Stromal cell of bone marrow (primary cell): ENCODE measurements at regions not wholly inside any gene's neighbourhood (a gene's known extent, or its start where the extent isn't known, plus 50 kb on each side); places are given as distances from the start of the nearest gene placed in this dataset.
A peak's percentile ranks its signal among the peaks of the same experiment; 100 is the strongest.

Source experiments
- DNase-seq: peaks from one replicate; pipeline ENCODE4 v3.0.0-alpha.2; 2012; ENCODE audit warnings: low read depth

DNA sequence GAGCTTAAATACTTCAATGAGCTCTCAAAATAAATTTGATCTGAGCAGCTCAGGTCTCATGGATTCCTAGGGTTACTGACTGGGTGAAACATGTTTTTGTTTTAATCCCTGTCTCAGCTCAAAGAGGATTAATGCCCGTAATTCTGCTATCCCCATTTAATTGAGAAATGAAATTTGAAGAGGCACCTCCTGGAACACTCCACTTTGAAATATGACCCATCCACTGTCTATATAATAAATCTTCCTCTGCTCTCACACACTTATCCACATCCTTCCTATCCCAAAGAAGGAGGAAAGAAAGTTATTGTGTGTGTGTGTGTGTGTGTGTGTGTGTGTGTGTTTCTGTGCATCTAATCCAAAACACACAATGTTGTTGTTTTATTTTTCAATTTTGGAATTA, 2082.4 kb upstream of the PIK3C3 start:
- no peak for DNase-seq

DNA sequence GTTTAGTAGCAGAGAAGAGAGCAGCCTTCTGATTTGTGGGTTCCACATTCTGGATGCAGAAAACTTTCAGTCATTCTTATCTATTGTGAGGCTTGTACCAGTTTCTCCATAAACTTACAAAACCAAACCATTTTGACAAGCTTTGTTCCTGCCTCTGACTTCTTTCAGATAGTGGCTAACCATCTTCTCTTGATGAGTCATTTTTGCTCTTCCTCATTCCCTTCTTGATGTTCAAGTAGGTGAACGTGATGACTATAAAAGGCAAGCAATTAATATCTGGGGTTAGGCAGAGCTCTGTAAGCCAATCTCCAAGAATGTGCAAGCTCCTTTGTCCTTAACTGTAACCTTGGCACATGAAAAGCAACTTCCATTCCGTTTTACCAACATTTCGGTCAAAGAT, 2083.1 kb upstream of the PIK3C3 start:
- DNase-seq, result no peak

DNA sequence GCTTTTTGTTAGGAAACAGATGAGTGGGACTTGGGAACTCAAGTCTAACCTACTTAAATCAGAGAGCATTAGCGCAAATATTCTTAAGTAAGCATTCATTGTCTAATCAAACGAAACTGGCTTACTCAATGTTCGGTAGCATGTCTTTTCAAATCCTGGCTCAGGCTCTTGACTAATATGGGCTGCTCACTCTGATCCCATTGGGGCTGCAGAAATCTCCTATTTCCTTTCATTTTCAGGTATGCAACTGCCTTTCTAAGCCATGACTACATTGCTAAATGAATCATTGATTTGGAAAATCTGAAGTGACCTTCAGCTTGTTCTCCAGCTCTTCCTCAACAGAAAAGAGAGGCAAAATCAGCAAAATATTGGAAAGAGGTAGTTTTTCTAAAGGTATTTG, 2084.4 kb upstream of the PIK3C3 start:
- DNase-seq, result no peak

DNA sequence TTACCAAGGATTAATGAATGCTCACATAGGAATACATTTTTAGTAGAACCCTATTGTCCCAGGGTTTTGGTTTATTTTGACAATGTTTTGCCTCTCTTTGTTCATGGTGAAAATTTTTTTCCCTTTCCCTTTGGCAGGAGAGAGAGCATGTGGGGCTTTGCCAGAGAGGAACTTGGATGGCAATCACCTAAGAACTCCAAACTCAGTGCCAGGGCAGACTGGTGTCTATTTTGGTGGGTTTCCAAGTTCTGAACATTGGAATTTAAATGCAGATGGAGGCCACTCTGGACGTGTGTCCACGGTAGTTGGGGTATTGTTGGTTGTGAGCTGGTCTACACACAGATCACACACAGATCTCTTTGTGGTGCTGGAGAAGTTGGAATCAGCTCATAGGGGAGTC, 2091.1 kb upstream of the PIK3C3 start:
- DNase-seq, result no peak

DNA sequence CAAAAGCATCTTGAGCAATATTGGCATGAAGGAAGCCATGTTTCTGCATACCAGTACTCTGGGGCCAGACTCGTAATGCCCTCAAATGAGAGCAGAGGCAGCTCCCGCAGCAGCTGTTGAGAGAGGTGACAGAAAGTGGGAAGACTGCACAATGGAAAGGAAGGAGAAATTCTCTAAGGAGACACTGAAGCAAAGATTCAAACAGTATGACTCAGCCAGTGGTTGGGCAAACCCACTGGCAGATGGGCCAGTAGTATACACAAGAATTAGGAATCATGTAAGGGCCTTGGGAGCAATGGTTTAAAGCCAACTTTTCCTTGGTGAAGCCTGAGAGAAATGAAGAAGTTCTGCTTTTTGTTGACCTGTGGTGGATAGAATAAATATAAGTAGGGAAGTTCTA, 2092.7 kb upstream of the PIK3C3 start:
- no peak for DNase-seq

DNA sequence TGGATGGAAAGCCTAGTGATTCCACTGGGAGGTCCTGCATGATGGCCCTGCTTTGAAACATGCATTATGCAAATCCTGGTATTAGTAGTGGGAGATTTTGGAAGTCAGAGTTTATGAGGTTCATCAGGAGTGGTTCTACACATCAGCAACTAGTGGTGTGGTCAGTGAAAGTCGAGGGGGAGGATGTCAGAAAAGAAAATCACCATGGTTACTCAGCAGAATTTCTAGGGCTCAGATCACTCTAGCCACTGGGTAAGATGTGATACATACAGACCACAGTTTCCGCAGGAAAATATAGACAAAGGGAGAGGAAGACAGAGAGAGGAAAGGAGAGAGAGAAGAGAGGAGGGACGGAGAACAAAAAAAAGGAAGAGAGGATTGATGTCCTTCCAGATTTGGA, 2100.7 kb upstream of the PIK3C3 start:
- DNase-seq, result no peak

DNA sequence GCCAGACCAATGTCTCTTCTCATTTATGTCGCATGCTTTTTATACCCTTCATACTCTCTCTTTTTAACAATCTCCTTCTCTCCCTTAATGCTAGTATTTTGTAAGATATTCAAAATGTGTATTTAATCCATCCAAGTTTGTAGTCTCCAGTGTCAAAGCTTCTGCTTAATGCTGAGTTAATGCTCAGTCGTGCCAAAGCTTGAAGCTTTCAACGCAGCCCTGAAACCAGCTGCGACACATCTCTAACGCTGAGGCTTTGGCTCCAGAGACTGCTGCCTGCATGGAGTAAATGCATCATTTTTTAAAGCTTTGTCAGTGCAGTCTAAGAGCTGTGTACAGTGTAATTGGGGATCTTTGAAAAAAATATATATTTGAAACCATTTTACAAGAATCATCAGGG, 2108.8 kb upstream of the PIK3C3 start:
- no peak for DNase-seq

DNA sequence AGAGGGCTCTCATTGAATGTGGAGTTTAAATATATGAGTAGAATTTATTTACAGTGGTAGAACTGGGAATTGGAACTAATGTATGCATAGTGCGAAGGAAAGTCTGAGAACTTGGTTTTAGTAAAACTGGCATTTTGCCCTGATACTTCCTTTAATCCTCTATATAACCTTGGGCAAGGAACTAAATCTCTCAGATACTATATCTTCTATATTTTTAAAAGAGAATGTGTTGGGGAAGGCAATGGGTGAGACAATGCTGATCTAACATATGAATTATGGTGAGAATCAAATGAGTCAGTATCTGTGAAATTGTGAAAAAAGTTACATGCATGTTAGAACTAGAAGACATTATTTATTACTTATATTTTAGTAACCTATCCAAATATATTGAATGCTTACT, 2109.4 kb upstream of the PIK3C3 start:
- no peak for DNase-seq

DNA sequence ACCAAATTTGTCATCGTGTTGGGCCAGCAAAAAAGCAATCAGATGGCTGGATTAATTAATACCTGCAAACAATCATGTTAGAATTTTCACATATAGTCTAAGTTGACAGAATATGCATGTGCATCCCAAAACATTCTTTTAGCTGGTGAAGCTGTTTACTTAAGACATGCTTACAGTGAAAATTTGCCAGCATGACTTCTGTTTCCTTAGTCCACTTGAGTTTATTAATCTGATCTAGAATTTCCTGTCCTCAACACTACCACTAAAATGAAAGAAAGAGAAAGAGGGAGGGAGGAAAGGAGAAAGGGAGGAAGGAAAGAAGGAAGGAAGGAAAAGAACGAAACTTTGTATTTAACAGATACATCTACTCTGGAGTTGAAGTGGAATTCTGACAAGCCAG, 2109.9 kb upstream of the PIK3C3 start:
- DNase-seq, result no peak

DNA sequence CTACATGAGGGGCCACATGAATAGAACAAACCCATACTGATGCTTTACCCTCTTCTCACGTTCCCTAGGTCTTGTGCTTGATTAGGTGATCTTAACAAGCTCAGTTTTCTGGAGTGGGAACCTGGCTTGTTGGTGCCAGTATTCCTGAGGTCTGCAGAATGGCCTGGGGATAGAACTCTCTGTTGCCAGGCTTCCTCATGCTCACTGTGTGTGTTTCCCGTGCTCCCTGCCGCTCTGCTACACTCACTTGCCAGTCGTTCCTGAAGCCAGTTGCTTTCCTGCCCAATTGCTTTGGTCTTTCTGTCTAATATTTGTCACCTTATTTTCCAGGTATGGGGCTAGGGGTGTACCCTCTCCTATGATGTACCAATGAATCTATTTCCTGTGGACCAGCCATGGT, 2111.5 kb upstream of the PIK3C3 start:
- no peak for DNase-seq

DNA sequence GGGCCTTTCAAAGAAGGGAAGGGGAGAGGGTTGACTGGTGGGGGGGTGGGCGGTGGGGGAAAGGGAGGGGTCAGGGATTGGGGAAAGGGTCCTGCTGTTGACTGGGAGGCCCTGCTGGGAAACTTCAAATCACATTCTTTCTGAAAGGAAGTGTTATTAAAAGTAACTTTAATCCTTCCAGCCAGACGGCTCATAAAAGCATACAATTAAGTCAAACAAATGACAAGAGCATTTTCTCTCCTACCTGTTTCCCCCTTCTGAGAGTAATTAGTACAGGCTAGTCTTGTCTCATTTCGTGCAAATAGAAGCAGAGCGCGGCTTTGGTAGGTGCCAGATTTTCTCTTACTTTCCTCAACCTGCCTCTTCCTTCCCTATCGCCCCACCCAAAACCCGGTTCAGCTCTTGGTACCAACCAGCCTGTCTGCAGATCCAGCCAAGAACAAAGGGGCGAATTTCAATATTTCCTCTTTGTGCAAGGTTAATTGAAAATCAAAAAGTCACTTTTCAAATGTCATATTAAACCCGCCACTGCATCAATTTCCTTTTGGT, 2112.6 kb upstream of the PIK3C3 start:
- no peak for DNase-seq

DNA sequence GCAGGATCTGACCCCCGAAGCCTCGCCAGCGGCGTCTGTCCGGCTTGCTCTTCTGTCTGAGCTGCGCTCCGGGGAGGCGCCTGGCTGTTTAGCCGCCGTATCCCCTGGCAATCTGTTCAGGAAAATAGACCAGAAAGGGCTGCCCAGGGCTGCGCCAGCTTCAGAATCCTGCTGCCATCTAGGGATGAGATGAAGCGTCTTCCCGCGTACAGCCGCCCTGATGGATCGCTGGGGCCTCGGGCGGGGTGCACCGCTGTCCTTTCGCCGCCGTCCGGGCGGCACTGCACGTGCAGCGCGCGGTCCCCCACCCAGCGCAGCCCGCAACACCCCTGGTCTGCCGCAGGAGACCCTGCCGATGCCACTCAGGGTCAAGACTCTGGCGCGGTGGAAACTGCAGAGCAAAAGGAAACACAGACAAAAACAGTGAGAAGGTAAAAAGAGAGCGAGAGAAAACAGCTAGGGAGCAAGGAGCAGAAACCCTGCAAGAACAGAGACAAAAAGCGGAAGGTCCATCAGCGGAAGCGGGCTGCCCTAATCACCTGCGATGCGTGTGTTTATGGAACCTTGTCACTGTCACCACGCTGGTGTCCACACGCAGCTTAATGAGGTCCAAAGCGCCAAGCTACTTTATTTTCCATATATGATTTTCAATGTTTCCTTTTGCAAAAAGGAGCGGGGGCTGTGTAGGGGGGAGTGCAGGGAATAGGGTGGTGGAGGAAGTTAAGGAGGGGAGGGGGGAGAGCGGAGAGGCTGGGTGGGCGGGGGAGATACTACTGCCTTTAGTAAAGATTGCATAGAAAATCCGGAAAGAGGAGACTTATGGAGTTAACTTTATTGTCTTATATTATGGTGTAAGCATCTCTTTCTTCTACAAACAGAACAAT, 2113.3 kb upstream of the PIK3C3 start:
- peak; percentile 13 for DNase-seq

DNA sequence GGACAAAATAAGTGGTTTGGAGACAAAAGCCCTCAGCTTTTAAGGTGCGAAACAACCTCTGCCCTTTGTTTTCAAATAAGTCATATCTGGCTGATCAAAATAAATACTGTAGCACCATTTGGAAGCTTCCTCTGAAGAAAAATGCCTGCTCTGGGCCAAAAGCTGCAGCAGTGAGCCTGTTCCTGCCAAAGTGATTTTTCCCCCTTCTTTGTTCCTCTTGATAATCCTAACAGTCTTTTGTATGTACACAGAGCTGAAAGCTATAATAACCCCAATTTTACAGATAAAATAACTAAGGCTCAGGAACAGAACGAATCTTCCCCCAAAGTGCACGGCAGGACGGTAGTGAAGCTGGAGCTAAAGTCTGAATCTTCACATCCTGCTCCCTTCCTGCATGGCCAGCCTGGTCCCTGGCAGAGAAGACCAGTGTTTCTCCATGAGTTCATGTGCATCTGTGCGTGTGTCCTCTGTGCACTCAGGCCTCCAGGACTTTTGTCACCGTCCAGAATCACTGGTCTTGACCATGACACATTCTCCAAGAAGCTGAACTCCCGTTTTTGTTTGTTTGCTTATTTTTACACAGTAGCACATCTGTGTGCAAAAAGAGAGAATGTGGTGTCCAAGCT, 2114.1 kb upstream of the PIK3C3 start:
- DNase-seq, result no peak

DNA sequence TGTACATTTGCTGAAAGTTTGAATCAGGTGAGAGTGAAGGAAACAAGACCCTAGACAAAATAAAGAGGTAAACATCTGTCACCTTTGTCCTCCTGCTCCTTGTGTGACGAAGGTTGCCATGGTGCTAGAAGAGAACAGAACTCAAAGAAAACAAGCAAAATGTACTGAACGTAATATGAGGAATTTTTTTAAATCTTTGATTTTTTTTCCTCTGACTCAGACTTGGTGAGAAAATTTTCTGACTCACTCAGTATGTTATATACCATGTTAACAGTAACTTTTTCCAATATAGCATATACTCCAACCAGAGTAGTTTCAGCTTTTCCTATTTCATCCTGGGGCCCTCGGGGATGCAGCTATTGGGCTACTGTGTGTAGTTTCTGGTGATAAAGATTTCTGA, 2114.6 kb upstream of the PIK3C3 start:
- DNase-seq, result no peak

DNA sequence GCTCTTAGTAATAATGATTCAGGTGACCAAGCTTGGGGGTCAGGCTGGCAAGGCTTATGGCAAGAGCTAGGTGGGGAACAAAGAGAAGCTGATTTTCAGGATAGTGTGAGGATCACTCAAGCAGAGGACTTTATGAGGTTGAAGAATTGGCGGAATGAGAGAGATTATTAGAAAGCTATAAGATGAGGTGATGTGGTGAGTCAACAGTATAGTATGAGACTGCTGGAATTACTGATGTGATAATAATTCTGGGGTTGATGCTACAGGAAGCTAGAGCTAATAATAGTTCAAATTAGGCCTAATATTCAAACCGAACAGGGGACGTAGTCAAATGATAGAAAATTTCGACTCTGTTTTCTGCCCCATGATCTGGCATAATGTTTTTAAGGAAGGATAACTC, 2115.3 kb upstream of the PIK3C3 start:
- DNase-seq, result no peak

DNA sequence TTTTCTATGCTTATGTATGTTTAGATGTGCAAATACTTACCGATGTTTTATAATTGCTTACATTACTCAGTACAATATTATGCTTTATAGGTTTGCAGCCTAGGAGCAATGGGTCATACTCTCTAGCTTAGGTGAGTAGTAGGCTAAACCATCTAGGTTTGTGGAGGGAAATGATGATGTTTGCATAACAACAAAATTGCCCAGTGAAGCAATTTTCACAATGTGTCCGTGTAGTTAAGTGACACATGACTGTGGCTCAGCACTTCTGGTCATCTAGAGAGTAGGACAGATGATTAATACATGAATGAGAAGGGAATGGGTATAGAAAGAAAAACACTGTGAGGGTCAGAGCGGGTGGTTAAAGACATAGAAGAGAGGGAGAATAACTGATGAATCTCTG, 2116.2 kb upstream of the PIK3C3 start:
- DNase-seq, result no peak

DNA sequence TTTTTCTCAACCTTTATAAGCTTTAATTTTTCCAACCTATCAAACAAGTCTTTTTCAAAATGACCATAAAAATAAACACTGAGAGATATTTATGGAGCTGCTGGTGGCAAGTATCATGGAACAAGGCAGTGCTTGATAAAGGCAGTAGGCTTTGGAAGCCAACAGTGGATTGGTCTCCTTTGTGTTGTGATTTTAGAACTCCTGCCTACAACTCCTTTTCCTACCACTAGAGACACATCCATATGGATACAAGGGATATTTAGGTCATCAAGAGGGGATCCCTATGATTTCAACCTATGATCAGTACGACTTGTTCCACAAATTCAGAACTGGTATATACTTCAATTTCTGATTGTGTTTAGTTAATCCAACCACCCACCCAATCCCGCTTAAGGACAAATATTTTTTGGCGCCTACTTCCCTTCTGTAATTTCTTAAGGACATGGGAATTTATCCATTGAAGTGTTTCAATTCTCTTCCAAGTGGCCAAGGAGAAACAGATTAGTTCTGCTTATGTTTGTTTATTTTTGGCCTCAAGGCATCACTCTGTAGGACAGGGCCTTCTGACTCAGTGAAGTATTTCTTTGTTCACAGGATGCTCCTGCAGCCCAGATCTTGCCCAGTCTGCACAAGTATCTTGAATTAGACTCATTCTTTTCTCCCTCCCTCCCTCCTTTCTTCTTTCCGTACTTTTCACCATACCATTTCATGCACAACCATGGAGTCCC, 2119.6 kb upstream of the PIK3C3 start:
- no peak for DNase-seq

DNA sequence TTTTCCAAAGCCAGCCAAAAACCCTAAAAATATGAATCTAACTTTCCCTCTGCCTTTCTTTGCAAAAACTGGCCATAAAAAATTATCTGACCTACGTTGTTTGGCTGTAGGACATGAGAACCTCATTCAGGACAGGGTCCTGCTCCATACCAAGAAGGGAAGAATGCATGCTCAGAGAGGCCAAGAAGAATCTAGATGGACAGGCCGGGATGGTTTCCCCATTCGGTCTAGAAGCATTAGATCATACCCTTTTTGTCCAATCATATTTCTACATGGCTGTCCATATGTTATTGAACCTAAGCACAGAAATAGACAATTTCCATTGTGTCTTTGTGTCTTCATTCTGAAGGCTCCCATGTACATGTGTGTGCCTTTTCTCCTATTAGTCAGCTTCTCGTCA, 2120.4 kb upstream of the PIK3C3 start:
- no peak for DNase-seq

DNA sequence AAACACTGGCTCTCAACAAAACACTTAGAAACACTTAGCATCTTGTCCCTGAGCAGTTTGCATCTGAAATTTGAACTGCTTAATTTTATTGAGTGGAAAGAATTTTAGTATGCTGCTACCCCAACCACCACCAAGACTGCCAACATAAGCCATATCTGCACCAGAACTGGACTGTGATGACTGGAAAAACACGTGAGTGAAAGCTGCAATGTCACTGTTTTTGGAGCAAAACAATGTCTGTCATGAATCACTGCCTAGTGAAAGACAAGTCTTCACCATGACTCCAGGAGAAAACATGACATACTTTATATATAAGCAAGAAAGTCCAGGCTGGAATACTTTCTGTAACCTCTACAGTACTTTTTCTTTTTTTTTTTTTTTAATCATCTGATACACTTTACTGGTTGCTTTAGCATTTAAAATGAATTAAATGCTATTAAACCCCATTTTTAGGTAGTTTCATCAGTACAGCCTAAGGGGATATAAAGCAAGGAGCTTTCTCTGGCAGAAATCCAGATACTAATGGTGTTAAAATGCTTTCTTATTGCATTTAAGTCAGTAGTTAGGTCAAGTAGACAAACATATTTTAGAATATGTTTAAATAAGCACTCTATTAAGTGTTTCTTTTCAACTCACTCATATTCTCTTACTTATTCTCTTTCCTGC, 2129.4 kb upstream of the PIK3C3 start:
- peak; percentile 15 for DNase-seq

DNA sequence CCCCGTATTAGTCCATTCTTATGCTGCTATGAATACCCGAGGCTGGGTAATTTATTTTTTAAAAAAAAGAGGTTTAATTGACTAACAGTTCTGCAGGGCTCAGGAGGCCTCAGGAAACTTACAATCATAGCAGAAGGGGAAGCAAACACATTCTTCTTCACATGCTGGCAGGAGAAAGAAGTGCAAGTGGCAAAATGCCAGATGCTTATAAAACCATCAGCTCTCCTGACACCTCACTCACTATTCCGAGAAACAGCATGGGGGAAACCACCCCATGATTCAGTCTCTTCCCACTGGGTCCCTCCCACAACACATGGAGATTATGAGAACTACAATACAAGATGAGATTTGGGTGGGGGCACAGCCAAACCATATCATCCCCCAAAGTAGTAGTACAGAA, 2148.5 kb upstream of the PIK3C3 start:
- DNase-seq, result no peak

DNA sequence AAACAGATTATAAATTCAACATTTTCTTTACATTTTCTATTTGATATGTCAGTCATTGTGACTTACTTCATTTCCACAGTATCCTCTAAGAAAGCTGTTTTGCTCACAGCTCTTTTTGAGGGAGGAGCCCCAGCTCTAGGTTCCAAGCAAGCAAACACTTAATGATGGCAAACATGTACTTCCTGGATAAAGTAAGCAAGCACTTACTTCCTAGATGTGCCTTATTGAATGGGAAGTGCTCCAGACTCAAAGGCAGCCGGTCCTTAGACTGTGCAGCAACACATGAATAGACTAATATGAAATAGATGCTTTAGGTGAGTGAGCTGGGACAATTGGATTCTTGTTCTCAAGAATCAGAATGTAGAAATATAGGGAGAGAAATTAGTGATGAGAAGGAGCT, 2149.8 kb upstream of the PIK3C3 start:
- no peak for DNase-seq

DNA sequence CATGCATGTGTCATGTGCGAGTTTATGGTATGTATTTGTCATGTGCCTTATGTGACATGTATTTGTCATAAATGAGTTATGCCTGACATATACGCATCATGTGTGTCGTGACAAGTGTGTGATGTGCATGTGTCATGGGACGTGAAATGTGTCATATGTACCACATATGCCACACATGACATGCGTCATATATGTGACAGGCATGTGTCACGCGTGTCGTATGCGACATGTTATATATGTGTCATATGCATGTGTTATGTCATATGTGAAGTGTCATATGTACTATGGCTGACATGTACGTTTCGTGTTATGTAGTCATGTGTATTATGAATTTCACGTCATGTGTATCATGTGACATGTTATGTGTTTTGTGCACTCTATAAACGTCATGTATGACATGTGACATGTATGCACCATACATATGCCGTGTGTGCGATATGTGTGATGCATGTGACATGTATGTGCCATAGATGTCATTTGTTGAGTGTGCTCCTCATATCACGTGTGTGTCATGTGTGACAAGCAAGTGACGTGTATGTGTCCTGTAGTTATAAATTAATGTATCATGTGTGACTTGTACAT, 2152.3 kb upstream of the PIK3C3 start:
- DNase-seq, result no peak
